Lung (tissue), 11 donors: ENCODE measurements at regions not wholly inside any gene's neighbourhood (a gene's known extent, or its start where the extent isn't known, plus 50 kb on each side); places are given as distances from the start of the nearest gene placed in this dataset.

ENCODE experiments used
- ATAC-seq: fragments of 200-7000 bp; cut with Tn5 transposase; one replicate; pipeline ENCODE4 v1.9.1; 2020; ENCODE audit warnings: moderate number of reproducible peaks; ENCODE audit not compliant: insufficient read depth, low FRiP score
- DNase-seq, 3 donors: peaks; one replicate each; pipeline ENCODE4 v3.0.0-alpha.2; 2013 to 2017
- H3K27ac ChIP-seq, 2 donors: one replicate each; pipeline ENCODE4 v1.5.1; 2013; ENCODE audit warnings: mild to moderate bottlenecking in 2 of 2, moderate library complexity in 2 of 2, control low read depth in 1 of 2, inconsistent platforms in 1 of 2, low read depth in 1 of 2, low read length in 1 of 2
- H3K27me3 ChIP-seq, 3 donors: one replicate each; pipeline ENCODE4 v1.5.1; 2013; ENCODE audit warnings: low read length in 2 of 3; ENCODE audit not compliant: control insufficient read depth in 3 of 3, insufficient read depth in 3 of 3
- H3K36me3 ChIP-seq, 4 donors: one replicate each; pipeline ENCODE4 v1.5.1; 2013; ENCODE audit warnings: low read length in 4 of 4, mild to moderate bottlenecking in 1 of 4, moderate library complexity in 1 of 4; ENCODE audit not compliant: control insufficient read depth in 4 of 4, insufficient read depth in 4 of 4
- H3K4me1 ChIP-seq, 5 donors: one replicate each; pipeline ENCODE4 v1.5.1; 2013; ENCODE audit warnings: low read length in 5 of 5, mild to moderate bottlenecking in 2 of 5, moderate library complexity in 1 of 5; ENCODE audit not compliant: control insufficient read depth in 5 of 5, insufficient read depth in 5 of 5
- H3K4me3 ChIP-seq: one replicate; pipeline ENCODE4 v1.5.1; 2013; ENCODE audit warnings: mild to moderate bottlenecking, control low read depth, moderate library complexity
- H3K9ac ChIP-seq, 2 donors: one replicate each; pipeline ENCODE4 v1.5.1; 2013; ENCODE audit warnings: low read length in 2 of 2, control low read depth in 1 of 2; ENCODE audit not compliant: insufficient read depth in 1 of 2
- H3K9me3 ChIP-seq, 4 donors: one replicate each; pipeline ENCODE4 v1.5.1; 2013; ENCODE audit warnings: low read length in 3 of 4, mild to moderate bottlenecking in 1 of 4, moderate library complexity in 1 of 4; ENCODE audit not compliant: control insufficient read depth in 4 of 4, insufficient read depth in 3 of 4
- WGBS, 2 donors: extraction: QIAGEN DNeasy Blood & Tissue Kit; methylation state at CpG; one replicate each; pipeline ENCODE4 v1.1.7; 2013; 5-methylcytosine and 5-hydroxymethylcytosine counted together
- TF ChIP-seq, protein P1 (sequence below): IDR thresholded peaks from 2 replicates; pipeline ENCODE4 v1.5.1; 2012; ENCODE audit warnings: mild to moderate bottlenecking; ENCODE audit errors: control extremely low read depth, extremely low read depth
- donor health status: control.
- donor health status: control.
- donor health status: Bipolar disorder and iron deficiency.
- donor health status: healthy.
- donor health status: DM: yes; HTN: yes; CAD: no.

DNA sequence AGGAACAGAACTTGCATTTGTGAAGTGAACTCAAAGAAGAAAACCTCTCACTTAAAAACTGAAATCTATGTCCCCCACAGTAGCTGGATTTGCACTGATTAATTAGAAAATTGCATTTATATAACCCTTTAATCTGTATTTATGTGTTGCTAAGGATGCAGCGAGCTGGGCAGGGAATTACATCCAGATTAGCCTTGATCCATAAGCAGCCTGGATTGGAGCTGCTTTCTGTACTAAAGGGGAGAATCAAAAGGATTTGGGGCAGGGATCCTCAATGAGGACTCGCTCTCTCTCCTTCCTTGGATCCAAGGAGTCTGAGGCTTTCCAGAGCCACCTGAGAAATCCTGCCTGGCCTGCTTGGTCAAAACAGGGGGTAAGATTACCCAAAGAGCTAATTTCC is 125.9 kb downstream of the TLE3 start:
- no peak for DNase-seq
- TF ChIP-seq, protein P1, sequence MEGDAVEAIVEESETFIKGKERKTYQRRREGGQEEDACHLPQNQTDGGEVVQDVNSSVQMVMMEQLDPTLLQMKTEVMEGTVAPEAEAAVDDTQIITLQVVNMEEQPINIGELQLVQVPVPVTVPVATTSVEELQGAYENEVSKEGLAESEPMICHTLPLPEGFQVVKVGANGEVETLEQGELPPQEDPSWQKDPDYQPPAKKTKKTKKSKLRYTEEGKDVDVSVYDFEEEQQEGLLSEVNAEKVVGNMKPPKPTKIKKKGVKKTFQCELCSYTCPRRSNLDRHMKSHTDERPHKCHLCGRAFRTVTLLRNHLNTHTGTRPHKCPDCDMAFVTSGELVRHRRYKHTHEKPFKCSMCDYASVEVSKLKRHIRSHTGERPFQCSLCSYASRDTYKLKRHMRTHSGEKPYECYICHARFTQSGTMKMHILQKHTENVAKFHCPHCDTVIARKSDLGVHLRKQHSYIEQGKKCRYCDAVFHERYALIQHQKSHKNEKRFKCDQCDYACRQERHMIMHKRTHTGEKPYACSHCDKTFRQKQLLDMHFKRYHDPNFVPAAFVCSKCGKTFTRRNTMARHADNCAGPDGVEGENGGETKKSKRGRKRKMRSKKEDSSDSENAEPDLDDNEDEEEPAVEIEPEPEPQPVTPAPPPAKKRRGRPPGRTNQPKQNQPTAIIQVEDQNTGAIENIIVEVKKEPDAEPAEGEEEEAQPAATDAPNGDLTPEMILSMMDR: no peak
- no peaks in the 10 kb centered on the region for H3K4me1 ChIP-seq
- no peaks in the 10 kb centered on the region for H3K9me3 ChIP-seq
- no peaks in the 10 kb centered on the region for H3K36me3 ChIP-seq
- H3K4me3 ChIP-seq: no peak overlapping the region
- H3K27ac ChIP-seq: no peak overlapping the region
- WGBS, 2 donors: 78 to 94% methylated on average over 2 of the region's 2 CpGs
- no peak for ATAC-seq
- no peak overlapping the region for H3K9ac ChIP-seq
- H3K27me3 ChIP-seq: peaks cover 0 to 5% (median 0%) of the 10 kb centered on the region in 3 donors

DNA sequence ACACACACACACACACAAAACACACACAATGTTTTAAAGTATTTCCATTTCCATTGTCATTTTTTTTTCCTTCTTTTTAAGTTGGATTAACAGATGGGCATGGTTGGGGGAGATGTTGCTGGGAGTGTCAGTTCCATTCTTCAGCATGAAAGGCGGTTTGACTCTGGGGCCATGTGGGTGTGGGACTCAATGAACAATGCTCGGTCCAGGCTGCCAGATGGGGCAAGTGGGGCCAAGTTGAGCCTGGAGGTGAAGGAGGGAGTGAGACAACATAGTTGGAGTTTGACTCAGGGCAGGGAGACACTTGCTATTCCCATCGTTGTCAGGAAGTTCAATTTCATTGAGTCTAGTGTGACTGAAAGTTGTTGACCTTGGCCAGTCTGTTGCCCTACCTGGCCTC is 125.3 kb downstream of the TLE3 start:
- Histone ChIP-seq H3K27me3 (peaks cover 0 to 5% (median 0%) of the 10 kb centered on the region in 3 donors), H3K27ac (no peak overlapping the region), H3K4me3 (no peak overlapping the region), H3K9me3 (no peaks in the 10 kb centered on the region), H3K9ac (no peak overlapping the region), H3K4me1 (no peaks in the 10 kb centered on the region), H3K36me3 (no peaks in the 10 kb centered on the region)
- ATAC-seq: no peak
- TF ChIP-seq, protein P1: no peak
- DNase-seq: no peak
- 82 to 95% methylated on average over 3 of the region's 3 CpGs for WGBS, 2 donors

DNA sequence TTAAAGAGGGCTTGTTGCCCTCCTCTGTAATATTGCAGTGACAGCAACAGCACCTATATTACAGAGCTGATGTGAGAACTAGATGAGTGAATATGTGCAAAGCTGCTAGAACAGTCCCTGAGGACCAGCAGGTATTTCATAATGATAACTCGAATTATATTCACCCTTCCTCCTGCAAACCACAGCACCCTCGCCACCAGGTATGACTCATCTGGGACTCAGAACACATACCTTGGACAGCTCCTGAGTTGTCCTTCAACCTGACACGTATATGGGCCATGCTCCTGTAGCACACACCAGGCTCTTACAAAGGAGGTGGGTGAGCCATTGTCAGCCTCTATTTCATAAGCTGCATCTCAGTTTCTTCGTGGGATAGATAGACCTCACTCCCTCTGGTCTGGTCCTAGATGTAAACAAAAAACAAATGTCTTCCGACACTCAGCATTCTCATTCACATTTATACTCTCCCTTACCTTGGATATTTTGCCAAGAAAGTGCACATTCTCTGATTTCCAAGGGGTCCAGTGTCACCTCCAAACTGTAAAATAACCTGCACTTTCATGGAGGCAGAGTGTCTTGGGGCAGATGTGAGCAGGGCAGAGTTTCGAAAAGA is 124.5 kb downstream of the TLE3 start:
- Histone ChIP-seq H3K4me3 (no peak overlapping the region), H3K4me1 (no peaks in the 10 kb centered on the region), H3K9ac (no peak overlapping the region), H3K36me3 (no peaks in the 10 kb centered on the region), H3K9me3 (no peaks in the 10 kb centered on the region), H3K27ac (no peak overlapping the region), H3K27me3 (peaks cover 0 to 5% (median 0%) of the 10 kb centered on the region in 3 donors)
- DNase-seq: peak in 2 of 3 donors; percentile 25 to 61
- ATAC-seq: no peak
- TF ChIP-seq, protein P1: no peak
- 38 to 44% methylated on average over 6 of the region's 6 CpGs for WGBS, 2 donors

DNA sequence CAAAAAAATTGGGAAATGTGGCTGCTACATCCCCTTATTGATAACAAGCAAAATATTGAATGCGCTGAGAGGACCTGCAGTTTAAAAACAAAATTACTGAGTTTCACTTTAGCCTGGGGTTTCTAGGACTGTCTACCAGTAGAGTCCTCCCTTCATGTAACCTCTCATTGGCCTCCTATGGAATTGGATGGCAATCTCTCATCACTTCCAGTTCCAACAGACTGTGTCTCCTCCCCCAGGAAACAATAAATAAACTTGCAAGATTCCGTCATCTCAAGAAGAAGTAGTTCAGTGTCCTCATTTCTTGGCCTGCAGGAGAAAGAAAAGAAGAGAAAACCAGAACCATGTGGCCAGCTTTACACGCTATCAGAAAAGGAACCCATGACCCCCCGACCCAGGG is 123.8 kb downstream of the TLE3 start:
- no peak overlapping the region for H3K4me3 ChIP-seq
- H3K36me3 ChIP-seq: no peaks in the 10 kb centered on the region
- H3K4me1 ChIP-seq: no peaks in the 10 kb centered on the region
- H3K9ac ChIP-seq: no peak overlapping the region
- H3K9me3 ChIP-seq: no peaks in the 10 kb centered on the region
- DNase-seq (no peak), ATAC-seq (no peak)
- peaks cover 0 to 5% (median 0%) of the 10 kb centered on the region in 3 donors for H3K27me3 ChIP-seq
- TF ChIP-seq, protein P1: no peak
- WGBS, 2 donors: 52 to 56% methylated on average over 4 of the region's 4 CpGs
- H3K27ac ChIP-seq: no peak overlapping the region
